Activated CD8-positive, alpha-beta memory T cell treated with anti-CD3 and anti-CD28 coated beads for 36 hours (primary cell): ENCODE measurements at regions not wholly inside any gene's neighbourhood (a gene's known extent, or its start where the extent isn't known, plus 50 kb on each side); places are given as distances from the start of the nearest gene placed in this dataset.
"Not testable (repeated sequence)": the region's sequence is repeated elsewhere in the genome, so short reads cannot be mapped to it uniquely, and the experiment has no call there.

Source experiments
- CTCF ChIA-PET: fragments of 350-600 bp; sonication (Branson Sonifier 250); formaldehyde crosslinking; loops from one replicate; lab custom pipeline; 2021; ENCODE audit warnings: antibody characterized with exemption; lab: Charles Lee
- POLR2A ChIA-PET: fragments of 350-600 bp; sonication (Branson Sonifier 250); formaldehyde crosslinking; loops from one replicate; lab custom pipeline; 2021; ENCODE audit warnings: antibody characterized with exemption; lab: Charles Lee

- POLR2A ChIA-PET, CTCF ChIA-PET: not testable (repeated sequence)
Observed at GRCh38 chr5:62776592-62776991, 198.0 kb downstream of the LRRC70 start.

GRCh38 chr5:62773460-62773859 lies 194.8 kb downstream of the LRRC70 start:
- POLR2A ChIA-PET, result no interaction called here
- CTCF ChIA-PET, result no interaction called here

GRCh38 chr5:62771341-62771740 lies 192.7 kb downstream of the LRRC70 start:
- CTCF ChIA-PET, result no interaction called here
- POLR2A ChIA-PET, result no interaction called here

DNA sequence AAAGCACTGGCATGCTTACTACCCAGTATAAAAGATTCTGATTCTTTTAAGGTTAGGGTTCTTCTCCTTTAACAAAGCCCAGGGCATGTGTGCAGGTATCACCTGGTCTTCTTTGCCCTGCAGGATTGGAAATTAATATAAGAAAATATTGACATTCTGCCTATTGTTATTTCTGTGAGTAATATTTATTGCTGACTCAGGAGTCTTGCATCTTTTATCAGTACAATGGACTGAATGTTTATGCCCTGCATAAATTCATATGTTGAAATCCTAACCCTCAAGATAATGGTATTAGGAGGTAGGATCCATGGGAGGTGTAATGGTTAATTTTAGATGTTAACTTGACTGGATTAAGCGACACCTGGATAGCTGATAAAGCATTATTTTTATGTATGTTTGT lies 189.0 kb downstream of the LRRC70 start:
- ChIA-PET POLR2A (no interaction called here), CTCF (no interaction called here)

DNA sequence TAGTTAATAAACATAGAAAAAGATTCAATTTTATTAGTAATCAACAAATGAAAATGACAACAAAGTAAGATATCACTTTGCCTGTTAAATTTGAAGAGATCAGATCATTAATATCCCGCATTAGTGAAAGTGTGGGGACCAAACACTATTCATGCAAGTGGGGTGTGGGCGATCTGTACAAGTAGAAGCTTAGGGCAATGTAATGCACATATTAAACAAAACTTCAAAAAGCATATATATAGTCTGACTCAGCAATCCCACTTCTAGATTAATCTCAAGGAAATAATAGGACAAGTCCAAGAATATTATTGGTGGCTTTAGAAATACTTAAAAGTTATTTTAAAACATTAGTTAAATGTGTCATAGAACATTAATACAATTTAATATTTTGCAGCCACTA lies 188.5 kb downstream of the LRRC70 start:
- CTCF ChIA-PET, result no interaction called here
- POLR2A ChIA-PET, result no interaction called here

- POLR2A ChIA-PET, result no interaction called here
Observed at GRCh38 chr5:62762503-62762902, 183.9 kb downstream of the LRRC70 start.

GRCh38 chr5:62757686-62758085 lies 179.1 kb downstream of the LRRC70 start:
- POLR2A ChIA-PET, result not testable (repeated sequence)

More at GRCh38 chr5:62762503-62762902, 183.9 kb downstream of the LRRC70 start:
- CTCF ChIA-PET, result no interaction called here

DNA sequence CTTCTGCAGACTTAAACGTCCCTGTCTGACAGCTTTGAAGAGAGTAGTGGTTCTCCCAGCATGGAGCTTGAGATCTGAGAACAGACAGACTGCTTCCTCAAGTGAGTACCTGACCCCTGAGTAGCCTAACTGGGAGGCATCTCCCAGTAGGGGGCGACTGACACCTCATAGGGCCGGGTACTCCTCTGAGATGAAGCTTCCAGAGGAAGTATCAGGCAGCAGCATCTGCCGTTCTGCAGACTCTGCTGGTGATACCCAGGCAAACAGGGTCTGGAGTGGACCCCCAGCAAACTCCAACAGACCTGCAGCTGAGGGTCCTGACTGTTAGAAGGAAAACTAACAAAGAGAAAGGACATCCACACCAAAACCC lies 174.4 kb downstream of the LRRC70 start:
- POLR2A ChIA-PET, CTCF ChIA-PET: not testable (repeated sequence)

More at GRCh38 chr5:62757686-62758085, 179.1 kb downstream of the LRRC70 start:
- CTCF ChIA-PET, result not testable (repeated sequence)

DNA sequence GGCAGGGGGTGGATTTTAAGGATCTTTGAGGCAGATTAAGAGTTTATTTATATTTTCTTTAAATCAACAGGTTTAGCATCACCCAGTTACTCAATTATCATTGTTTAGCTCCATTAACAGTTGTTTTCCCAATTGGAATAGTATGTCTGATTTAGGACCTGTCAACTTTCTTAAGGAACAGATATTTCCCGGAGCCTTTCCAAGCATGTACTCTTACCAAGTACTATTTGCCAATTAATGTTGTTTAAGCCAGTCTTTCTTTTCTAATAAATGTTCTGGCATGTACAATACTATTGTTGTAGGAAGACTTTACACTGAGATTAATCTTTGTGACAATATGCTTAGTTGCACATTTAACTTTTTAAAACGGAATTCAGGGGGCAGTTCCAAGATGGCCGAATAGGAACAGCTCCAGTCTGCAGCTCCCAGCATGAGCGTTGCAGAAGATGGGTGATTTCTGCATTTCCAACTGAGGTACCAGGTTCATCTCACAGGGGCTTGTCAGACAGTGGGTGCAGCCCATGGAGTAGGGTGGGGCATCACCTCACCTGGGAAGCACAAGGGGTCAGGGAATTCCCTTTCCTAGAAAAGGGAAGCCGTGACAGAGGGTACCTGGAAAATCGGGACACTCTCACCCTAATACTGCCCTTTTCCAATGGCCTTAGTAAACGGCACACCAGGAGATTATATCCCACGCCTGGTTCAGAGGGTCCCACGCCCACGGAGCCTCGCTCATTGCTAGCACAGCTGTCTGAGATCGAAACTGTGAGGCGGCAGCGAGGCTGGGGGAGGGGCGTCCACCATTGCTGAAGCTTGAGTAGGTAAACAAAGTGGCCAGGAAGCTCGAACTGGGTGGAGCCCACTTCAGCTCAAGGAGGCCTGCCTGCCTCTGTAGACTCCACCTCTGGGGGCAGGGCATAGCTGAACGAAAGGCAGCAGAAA lies 173.7 kb downstream of the LRRC70 start:
- CTCF ChIA-PET, POLR2A ChIA-PET: not testable (repeated sequence)

- POLR2A ChIA-PET, result no interaction called here
- CTCF ChIA-PET, result no interaction called here
Observed at GRCh38 chr5:62742207-62742606, 163.6 kb downstream of the LRRC70 start.

- ChIA-PET CTCF (no interaction called here), POLR2A (no interaction called here)
Observed at GRCh38 chr5:62741761-62742160, 163.1 kb downstream of the LRRC70 start.

- POLR2A ChIA-PET, result no interaction called here
- CTCF ChIA-PET, result no interaction called here
Observed at GRCh38 chr5:62737766-62738165, 159.1 kb downstream of the LRRC70 start.

DNA sequence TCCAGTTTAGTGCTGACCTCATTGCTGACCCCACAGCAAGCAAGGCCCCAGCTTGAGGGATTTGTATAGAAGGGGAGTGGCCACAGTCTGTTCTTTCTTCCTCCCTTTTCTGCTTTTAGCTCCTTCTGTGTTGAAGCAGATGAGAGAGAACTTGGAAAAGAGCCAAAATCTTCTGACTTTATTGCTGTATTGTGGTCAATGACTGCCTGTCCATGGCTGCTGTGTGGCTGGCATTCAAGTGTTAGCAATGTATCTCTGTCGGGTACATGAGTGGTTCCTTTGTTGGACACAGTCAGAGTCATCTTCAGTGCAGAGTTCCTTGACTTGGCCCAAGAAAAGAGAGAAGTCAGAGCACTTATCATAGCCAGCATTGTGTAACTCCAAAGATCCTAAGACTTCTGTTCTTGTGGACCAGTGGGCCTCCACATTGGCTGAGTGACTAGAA lies 154.1 kb downstream of the LRRC70 start:
- POLR2A ChIA-PET, result no interaction called here
- CTCF ChIA-PET, result no interaction called here

DNA sequence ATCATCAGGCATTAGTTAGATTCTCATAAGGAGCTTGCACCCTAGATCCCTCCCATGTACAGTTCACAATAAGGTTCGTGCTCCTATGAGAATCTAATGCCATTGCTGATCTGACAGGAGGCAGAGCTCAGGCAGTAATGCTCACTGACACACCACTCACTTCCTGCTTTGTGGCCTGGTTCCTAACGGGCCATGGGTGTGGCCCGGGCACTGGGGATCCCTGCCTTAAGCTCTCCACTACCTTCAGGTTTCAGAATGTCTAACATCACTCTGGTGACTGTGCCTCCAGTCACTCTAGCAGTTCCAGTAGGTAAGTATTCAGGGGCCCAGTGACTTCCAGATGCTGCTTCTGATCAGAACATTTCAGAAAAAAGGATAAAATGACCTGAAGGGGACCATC lies 152.4 kb downstream of the LRRC70 start:
- ChIA-PET CTCF (no interaction called here), POLR2A (no interaction called here)

- ChIA-PET CTCF (no interaction called here), POLR2A (interaction anchor here (0.6 kb wide), 1 partner anchor 45 kb away, joined by 3 read pairs; no protein-coding TSS in a partner anchor)
Observed at GRCh38 chr5:62729675-62730074, 151.1 kb downstream of the LRRC70 start.

GRCh38 chr5:62727861-62728260 lies 149.2 kb downstream of the LRRC70 start:
- ChIA-PET CTCF (no interaction called here), POLR2A (no interaction called here)

DNA sequence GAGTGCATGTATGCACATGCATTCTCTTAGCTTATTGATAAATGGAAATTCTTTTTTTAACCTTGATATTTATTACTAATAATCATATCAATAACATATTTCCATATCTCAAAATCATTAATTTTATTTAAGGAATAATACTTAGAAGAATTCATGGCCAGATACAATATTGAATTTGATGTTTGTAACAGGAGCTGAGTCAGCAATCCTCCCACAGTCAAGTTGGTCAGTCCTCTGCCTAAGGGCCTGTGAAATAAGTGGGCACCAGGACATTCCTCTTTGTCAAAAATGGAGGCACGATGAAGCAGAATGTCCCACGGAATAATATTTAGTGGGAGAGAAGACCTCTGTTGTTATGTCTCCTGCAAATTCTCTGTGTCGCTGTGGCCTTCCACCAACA lies 148.6 kb downstream of the LRRC70 start:
- CTCF ChIA-PET, result no interaction called here
- POLR2A ChIA-PET, result no interaction called here

DNA sequence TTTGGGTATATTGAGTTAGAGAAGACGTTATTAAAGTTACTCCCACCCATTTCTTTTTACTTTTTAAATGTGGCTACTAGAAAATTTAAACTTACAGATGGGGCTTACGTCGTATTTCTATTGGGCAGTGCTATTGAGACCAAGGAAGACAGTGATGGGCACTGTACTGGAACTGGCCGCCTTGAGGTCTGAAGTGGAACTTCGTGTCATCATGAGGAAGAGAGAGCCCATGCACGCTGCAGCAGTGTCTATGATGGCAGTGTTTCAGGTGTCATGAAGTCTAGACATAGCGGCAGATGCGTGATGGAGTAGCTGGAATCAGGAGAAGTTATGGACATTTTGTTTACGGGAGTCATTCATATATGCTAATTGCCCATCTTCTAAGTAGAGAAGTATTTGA lies 143.7 kb downstream of the LRRC70 start:
- ChIA-PET POLR2A (no interaction called here), CTCF (no interaction called here)

DNA sequence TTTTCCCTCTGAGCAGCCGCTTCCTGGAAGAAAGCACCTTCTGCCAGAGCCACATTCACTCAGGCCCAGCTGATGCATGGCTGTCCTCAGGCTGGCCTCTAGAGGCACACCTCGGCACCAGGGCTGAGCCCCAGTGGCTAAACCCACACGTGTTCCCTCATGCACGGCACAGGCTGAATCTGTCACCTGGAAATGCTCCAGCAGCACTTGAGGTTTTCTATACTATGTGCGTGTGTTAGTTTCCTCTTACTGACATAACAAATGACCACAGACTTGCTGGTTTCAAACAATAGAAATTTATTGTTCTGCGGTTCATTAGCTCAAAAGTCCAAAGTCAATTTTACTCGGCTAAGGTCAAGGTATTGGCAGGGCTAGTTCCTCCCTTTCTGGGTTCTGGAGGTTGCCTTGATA lies 141.4 kb downstream of the LRRC70 start:
- POLR2A ChIA-PET, result no interaction called here
- CTCF ChIA-PET, result interaction anchor here (1.4 kb wide), 1 partner anchor 16 kb away, joined by 3 read pairs; no protein-coding TSS in a partner anchor

DNA sequence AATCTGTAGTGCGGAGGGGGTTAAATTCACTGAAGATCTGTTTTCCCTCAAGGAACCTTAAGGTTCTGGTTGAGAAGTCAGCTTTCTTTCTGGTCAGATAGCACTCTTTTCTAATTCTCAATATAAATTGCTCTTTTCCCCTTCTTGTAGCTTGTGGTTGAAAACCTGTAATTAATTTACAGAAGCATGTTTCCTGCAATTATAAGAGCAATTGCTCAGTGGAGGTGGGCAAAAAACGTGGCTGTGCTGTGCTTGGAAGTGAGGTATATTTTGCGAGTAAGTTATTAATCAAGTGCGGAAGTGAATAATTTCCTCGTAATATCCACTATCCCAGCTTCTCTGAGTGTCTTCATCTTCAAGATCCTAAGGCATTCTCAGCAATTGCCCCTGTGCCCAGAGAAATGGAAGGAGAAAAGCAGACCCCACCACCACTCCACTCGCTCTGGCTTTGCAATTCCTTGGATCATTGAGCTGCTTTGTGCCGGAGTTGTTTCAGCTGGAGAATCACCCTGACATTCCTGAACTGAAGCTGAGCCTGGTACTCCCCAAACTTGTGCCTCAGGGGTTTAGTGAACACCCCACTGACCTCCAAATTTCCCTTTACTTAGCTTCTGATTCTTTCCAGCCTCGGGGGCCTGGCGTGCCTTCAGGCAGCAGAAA lies 140.6 kb downstream of the LRRC70 start:
- CTCF ChIA-PET, result interaction anchor here (1.4 kb wide), 1 partner anchor 15 kb away, joined by 3 read pairs; no protein-coding TSS in a partner anchor

DNA sequence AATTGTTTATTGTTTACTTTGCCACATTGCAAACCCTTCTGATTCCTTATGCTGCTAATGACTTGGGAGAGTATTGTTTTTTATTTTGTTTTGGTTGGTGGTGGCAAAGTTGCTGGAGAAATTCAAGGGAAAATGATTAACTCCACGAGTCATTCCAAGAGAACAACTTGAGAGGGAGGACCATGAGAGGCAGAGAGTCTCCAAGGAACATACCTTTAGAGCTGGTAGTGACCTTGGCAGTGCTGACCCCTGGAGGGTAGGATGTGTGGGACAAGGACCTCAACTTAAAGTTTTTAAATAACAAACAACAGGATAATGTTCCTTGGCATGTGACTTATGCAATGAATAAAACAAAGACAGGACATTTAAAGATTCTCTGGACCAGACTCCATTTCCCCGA lies 139.7 kb downstream of the LRRC70 start:
- POLR2A ChIA-PET, result no interaction called here

More for the DNA sequence above, 140.6 kb downstream of the LRRC70 start:
- POLR2A ChIA-PET, result no interaction called here

More for the DNA sequence above, 139.7 kb downstream of the LRRC70 start:
- CTCF ChIA-PET, result no interaction called here
